HG02852 (cell line): ENCODE measurements at regions not wholly inside any gene's neighbourhood (a gene's known extent, or its start where the extent isn't known, plus 50 kb on each side); places are given as distances from the start of the nearest gene placed in this dataset.

Experiments used
- ATAC-seq: cut with Tn5 transposase; IDR thresholded peaks from one replicate; pipeline ENCODE4 v1.9.1; 2021; ENCODE audit warnings: mild to moderate bottlenecking, moderate library complexity; ENCODE audit not compliant: unreplicated experiment

DNA sequence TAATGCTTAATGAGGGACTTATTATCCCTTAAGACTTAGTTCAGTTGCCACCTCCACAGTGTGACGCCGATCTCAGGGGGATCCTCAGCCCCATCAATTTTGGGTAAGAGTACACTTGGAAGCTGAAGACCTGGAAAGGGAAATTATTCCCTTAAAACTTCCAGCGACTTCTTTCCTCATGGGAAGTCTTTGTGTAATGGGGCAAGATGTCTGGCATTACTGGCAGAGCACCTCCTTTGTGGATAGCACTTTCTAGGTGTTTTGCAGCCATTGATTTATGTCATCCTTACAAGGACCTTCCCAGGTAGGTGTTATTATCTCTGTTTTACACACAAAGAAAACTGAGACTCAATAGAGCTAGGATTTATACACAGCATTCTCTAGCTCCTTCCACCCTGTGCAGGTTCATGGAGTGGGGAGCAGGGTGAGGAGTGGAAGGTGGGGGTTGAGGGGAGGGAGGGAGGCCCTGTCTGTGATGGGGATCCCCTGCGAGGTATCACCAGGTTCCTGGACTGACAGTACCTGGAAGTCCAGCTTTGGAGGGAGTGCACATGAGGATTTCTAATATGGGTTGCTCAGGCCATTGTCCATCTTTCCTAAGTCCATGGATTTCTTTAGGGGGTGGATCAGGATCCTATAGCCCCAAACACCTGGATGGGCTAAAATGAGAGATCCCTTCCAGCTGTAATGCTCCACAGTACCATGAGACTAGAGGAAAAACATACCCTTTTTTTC is 79.4 kb downstream of the MYCN start:
- no peak for ATAC-seq

DNA sequence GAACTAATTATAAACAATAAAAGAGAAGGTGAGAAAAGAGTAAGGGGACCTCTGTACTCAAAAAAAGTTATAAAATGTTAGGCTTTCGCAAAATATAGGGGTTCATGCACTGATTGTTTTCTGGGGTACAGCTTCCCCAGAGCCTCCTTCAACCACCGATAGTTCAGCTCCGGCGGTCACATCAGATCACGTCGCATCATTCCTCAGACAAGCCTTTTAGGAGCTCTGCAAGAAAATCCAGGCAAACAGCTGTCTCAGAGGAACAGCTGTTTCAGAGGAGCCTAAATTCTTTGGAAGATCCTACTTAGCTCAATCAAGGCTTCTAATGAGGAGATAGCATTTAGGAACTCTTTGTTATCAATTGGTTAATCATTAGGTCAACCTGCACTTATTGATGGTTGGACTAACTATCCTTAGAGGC is 78.7 kb downstream of the MYCN start:
- no peak for ATAC-seq

DNA sequence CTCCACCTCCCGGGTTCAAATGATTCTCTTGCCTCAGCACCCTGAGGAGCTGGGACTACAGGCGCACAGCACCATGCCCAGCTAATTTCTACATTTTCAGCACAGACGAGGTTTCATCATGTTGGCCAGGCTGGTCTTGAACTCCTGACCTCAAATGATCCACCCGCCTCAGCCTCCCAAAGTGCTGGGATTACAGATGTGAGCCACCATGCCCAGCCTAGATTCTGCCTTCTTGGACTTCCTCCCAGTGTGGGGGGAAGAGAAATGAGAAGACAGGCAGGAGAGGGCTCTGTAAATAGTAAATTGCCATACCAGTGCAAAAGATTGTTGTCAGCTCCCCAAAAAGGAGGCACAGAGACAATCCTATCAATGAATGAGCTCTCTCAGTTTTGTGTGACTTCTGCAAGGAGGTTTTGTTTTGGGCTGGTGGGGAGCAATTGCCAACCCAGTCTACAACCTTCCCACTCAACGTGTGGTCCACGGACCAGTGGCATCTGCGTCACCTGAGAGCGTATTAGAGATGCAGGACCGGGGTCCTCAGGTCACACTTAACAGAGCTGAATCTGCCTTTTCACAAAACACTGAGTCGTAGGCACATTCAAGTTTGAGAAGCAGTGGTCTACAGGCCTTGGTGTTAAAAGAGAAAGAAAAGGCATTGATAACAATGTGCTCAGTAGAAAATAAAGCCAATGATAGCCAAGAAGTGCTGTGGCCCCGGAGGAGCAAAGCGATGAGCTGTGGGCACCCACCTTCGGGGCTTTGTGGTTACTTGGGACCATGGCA is 78.1 kb downstream of the MYCN start:
- no peak for ATAC-seq

DNA sequence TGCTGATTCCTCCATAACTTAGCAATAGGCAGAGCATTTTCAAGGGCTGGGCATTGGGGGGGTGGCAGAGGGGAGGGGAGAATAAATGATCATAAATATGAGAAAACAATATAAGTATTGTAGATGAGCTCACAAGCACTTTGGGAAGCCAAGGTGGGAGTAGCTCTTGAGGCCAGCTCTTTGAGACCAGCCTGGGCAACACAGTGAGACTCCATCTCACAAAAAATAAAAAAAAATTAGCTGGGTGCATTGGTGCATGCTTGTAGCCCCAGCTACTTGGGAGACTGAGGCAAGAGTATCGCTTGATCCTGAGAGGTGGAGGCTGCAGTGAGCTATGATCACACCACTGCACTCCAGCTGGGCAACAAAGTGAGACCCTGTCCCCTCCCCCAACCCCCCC is 75.9 kb downstream of the MYCN start:
- no peak for ATAC-seq

DNA sequence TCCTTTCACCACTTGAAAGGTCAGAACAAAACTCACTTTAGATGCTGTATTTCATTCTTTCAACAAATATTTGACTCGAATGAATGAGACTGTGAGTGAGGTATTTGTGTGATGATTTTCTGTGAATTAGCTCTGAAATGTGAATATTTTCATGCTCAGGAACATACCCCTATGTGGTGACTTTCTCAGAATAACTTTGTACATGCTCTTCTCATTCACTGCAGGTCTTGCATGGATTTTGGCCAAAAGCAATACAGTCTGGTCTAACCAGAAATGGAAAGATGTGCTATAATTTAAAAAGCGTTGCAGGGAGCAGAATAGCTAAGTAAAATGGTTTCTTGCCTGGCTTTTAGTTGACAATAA is 75.5 kb downstream of the MYCN start:
- no peak for ATAC-seq

DNA sequence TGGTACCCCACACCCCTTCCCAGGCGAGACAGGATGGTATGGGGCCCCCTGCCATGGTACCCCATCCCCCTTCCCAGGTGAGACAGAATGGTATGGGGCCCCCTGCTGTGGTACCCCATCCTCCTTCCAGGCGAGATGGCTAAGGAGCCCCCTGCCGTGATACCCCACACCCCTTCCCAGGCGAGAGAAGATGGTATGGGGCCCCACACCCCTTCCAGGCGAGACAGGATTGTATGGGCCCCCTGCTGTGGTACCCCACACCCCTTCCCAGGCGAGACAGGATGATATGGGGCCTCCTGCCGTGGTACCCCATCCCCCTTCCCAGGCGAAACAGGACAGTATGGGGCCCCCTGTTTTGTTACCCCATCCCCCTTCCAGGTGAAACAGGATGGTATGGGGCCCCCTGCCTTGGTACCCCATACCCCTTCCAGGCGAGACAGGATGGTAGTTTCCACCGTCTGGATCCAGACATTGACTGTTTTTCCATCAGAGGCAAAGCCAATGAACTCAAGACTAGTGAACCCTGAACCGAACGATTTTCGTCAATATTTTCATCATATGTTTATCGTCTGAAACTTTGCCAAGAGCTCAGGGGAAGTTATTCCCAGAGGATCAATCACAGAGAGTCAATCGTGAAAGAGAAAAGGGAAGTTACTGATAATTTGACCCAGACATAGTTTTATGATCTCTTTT is 75.0 kb downstream of the MYCN start:
- ATAC-seq = no peak

DNA sequence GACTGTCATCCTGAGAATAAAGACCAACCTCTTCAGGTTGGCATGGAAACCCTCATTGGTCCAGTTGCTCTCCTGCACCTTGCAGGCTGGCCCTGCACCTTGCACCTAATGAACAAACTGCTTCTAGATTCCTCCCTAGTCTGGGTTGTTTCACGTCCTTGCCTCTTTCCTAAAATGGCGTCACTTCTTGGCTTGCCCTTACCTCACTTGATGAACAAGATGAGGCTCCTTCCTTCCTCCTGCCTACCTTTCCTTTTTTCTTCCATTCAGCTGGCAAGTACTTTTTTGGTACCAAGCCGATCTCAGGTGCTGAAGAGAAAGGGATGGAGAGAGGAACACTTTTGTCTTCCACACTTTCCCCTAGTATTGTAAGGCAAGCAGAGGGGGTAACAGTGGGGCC is 74.5 kb downstream of the MYCN start:
- no peak for ATAC-seq

DNA sequence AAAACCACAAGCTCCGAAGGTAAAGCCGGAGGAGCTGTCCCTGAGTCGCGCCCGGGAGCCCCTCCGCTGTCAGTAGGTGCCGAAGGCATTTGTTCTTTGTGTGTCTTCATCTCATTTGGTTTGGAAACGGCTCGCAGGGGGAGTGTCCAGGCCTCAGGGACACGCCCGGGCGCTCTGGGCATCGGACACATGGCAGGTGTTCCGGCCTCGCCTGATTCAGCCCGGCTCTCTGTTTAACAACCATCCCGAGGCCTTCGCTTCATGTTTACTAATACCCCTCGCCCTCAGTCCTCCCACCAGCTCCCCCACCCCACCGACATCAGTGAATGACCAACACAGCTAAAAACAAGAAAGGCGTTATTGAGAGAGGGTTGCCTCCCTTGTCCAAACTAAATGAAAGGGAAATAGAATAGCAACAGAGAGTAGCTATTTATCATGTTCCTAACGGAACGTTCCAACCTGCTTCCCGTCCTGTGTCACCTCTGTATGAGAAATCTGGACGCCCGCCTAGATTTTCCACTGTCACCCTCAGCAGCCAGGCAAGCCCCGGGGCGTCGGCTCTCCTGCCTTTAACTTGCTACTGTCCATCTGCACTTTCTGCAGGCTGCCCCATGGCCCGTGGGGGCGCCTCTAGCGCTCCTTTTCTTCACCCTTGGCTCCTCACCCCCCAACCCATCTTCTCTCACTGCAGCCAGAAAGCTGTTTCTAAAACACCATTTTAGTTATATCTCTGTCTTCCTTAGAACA is 73.9 kb downstream of the MYCN start:
- no peak for ATAC-seq

DNA sequence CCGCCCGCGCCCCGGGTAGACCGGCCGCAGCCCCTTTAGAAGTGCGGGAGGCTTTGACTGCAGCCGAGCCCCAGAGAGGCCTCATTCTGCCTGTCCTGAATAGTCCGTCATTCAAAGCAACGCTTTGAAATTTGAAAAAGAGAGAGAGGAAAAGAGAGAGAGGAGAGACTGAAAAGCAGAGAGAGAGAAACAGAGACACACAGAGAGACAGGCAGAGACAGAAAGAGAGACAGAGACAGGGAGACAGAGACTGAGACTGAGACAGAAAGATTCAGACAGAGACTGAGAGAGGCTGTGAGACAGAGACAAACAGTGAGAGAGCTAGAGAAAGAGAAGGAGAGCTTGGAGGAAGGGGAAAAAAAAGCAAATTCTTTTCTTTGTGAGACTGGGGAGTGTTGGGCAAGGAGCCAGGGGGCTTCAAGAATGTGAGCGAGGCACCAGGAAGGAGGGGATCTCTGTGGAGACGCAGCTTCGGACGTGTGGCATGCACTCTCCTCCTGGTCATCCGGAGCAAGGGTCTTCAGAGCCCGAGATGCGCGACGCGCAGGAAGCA is 73.1 kb downstream of the MYCN start:
- ATAC-seq = no peak

DNA sequence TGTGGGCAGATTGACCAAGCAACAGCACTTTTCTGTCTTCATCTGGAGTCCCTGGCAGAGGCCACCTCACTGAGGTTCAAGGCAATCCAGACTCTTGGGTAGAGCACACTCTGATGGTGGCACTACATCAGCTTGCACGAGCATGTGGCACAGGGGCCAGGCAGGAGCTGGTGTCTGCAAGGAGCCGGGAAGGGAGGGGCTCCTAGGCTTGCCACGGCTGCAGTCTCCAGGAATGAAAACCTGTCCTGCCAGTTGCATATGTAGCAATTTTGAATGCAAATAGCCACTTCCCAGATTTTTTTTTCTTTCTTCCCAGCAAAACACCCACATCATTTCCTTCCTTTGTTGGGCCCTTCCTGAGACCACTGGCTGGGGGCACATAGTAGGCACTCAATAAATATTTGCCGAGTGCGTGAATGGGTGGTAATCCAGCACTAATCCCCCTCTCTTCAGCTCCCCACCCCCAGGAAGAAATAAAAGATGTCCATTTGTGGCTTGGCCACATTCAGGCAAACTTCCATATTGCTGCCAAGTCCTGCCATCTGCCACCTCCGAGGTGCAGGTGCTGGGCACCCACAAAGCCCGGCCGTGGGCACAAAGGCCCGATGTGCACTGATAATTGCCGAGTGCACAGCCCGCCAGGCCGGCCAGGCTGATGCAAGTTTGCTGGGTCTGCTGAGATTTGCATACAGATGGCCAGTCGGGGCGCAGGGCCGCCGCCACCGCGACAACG is 72.4 kb downstream of the MYCN start:
- ATAC-seq = no peak

DNA sequence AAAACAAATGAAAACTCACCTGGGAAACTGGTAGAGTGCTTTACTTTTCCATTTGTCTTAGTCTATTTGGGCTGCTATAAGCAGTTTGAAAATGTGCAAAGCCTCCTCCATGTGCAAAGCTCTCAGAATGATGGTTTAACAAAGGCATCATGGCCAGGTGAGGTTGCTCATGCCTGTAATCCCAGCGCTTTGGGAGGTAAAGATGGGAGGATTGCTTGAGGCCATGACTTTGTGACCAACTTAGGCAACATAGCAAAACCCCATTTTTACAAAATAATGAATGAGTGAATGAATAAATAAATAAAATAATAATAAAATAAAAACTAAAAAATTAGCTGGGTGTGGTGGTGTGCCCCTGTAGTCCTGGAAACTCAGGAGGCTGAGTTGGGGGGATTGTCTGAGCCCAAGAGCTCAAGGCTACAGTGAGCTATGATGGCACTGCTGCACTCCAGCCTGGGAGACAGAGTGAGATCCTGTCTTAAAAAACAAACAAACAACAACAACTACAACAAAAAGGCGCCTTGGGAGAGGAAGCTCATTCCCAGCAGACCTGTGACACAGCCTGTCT is 71.8 kb downstream of the MYCN start:
- no peak for ATAC-seq

DNA sequence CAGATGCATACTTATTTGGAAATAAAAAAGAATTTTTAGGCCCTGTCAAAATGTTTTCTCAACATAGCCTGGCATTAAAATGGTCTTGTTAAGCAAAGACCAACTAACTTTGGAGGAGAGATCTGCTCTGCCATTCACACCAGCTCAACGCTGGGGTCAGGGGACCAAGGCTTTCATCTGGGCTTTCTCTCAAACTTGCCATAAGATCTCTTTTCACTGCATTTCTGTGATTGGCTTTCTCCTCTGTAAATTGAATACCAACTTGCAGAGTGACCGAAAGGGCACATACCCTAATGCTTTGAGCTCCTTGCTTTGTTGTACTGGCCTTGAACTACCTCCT is 71.2 kb downstream of the MYCN start:
- no peak for ATAC-seq

DNA sequence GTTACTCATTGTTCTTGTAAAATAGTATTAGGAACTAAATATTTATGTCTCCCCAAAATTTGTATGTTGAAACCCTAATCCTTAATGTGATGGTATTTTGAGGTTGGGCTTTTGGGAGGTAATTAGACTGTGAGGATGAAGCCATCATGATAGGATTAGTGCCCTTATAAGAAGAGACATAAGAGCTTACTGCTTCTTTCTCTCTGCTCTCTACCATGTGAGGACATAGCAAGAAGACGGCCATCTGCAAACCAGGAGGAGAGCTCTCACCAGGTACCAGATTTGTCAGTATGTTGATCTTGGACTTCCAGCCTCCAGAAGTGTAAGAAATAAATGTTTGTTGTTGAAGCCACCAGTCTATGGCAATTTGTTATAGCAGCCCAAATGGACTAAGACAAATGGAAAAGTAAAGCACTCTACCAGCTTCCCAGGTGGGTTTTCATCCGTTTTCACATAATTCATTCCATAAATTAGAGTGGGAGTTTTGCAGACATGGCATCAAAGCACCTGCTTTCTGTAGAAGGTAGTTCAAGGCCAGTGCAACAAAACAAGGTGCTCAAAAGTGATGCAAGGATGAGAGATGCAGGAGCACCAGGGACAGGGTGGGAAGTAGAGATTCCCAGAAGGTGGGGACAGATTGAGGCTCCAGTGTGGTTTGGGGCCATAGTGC is 70.7 kb downstream of the MYCN start:
- ATAC-seq = no peak

DNA sequence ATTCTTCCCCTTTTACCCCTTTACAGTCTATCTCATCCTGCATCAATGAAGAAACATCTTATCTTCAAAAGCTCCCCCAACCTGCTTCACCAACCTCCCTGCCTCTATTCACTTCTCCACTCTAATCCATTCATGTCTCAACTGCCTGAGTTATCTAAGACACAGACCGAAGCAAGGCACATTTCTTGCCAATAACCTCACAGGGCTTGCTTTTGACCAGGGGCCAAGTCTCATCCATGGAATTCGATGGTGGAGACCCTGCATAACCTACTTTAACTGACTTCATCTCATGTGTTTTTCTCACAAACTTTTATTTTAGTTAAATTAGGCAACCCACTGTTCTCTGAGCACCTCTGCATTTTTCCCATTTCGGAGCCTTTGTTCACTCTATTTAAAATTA is 69.7 kb downstream of the MYCN start:
- ATAC-seq = no peak

DNA sequence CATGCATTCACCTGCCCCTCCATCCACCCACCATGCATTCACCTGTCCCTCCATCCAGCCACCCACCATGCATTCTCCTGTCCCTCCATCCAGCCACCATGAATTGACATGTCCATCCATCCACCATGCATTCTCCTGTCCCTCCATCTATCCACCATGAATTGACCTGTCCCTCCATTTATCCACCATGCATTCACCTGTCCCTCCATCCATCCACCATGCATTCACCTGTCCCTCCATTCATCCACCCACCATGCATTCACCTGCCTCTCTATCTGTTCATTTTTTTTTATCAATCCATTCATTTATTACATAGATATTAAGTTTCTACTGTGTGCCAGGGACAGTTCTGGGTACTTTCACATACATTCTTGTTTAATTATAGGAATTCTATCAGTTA is 69.2 kb downstream of the MYCN start:
- ATAC-seq = no peak

DNA sequence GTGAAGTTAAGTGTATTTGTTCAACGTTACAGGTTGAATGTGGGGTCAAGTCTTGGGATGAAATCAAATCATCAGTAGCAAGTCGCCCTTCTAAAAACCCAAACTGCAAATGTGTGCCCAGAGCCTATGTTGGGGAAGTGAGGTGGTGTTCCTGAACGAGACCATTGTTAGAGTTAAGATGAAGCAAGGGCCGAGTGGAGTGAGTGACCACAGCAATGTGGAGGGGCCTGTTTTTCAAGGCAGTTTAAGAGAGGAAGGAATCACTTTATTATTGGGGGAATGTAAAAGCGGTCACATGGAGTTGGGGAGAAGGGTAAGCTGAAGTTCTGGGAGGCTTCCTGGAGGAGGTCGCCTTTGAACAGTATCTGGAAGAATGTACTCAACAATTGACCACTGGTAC is 68.5 kb downstream of the MYCN start:
- no peak for ATAC-seq

DNA sequence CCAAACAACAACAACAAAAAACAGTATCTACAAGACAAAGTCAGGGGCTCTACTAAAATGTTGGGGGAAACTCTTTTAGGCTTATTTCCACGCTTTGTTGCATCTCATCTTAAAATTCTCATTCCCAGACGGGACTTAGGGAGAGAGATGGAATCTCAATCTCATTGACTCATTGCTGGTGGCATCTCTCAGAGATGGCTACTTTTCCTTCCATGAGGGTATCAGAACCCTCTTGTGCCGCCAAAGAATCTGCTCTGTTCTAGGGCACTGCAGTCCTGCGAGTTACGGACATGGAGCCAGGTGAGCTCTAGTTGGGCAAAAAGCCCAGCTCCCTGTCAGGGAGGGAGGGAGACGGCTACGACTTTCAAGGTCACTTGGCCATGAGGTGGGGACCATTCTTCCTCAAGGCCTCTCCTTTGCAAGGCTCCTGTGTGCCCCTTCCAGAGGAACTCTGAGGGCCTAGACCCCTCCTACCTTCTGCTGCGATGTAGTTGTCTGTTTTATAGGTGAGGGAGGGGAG is 68.0 kb downstream of the MYCN start:
- no peak for ATAC-seq

DNA sequence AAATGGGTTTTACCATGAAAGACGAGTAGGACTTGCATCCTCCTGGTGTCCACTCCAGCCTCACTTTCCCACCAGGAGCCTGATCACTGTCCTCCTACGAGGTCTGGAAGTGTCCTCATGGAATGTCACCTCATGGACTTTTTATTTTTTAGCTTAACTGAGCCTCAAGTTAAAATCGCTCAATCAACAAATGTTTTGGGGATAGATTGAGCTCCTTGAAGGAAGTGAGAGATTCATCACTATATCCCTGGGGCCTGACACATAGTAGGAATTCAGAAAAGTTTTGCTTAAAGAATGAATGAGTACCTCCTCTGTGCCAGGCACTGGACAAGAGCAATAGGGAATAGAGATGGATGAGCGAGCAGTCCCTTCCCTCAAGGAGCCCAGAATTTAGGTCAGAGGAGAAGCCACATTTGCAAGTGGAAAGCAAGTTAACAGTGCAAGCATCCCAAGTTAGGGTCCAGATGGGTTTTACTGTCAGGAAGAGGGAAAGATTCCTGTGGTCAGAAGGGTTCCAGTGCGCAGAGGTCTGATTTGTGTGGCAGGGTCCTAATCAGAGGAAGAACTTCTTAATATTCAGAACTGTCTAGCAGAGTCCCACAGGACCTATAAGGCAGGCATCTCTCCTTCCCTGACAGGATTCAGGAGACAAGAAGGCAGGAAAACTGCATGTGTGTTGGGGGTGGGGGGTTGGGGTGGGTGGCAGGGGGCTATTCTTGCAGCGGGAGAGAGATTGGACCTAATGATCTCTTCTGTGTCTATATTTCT is 67.0 kb downstream of the MYCN start:
- no peak for ATAC-seq
